ENCODE measurements at regions not wholly inside any gene's neighbourhood (a gene's known extent, or its start where the extent isn't known, plus 50 kb on each side); places are given as distances from the start of the nearest gene placed in this dataset.
"Not testable (repeated sequence)": the region's sequence is repeated elsewhere in the genome, so short reads cannot be mapped to it uniquely, and the experiment has no call there.

DNA sequence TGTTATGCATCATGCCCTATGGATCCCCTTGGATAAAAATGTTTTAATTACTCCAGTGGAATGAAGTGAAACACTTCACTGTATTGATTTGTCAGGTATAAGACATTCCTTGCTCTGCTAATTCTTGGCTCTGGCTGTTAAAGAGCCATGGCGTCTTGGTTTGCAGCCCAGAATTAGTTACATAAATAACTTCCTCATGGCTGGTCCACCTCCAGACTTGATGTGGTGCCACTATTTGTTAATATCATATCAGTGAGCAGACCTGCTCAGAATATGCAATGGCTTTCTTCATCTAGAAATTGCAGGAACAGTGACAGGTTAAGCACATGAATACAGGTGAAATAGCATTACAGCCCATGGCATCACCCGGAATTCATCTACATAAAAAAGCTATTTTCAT lies 446.9 kb upstream of the GRIN3A start:
- DNase-seq, result no peak

DNA sequence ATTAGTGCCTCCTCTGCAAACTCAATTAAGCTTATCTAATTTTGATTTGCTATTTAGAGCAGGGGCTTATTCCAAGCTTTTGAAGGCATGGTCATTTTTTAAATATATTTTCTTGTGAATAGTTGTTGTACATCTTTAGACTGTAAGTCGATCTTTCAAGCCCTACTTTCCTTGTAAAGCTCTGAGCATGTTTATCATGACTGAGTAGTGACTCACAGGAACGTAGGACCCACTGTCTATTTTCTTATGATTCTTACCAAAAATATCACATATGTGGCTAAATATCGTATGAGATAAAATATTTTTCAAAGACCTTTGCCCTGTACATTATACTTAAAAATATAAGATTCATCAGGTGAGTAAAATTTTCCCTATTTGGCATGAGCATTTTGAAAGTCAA lies 440.4 kb upstream of the GRIN3A start:
- no peak for DNase-seq

DNA sequence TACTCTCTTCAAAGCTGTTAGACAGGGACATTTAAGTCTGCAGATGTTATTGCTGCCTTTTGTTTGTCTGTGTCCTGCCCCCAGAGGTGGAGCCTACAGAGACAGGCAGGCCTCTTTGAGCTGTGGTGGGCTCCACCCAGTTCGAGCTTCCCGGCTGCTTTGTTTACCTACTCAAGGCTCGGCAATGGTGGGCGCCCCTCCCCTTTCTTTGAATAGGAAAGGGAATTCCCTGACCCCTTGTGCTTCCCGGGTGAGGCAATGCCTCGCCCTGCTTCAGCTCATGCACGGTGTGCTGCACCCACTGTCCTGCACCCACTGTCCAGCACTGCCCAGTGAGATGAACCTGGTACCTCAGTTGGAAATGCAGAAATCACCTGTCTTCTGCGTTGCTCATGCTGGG lies 435.8 kb upstream of the GRIN3A start:
- DNase-seq, result not testable (repeated sequence)

DNA sequence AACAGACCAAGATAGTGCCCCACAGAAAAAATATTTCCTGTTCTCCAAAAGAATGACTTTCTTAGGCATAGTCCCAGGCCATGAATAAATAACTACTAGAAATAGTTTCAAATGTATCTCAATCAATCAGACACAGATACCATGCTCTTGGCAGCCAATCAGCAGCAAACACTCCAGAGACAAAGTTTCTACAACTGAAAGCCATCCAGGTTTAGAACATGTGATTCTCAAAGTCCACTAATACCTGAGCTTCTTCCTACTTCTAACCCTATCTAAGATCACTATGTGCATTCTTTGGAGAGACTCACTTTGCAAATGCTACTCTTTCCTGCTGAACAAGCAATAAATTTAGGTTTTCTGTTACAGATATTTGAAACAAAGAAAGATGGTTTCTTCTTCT lies 425.8 kb upstream of the GRIN3A start:
- no peak for DNase-seq

DNA sequence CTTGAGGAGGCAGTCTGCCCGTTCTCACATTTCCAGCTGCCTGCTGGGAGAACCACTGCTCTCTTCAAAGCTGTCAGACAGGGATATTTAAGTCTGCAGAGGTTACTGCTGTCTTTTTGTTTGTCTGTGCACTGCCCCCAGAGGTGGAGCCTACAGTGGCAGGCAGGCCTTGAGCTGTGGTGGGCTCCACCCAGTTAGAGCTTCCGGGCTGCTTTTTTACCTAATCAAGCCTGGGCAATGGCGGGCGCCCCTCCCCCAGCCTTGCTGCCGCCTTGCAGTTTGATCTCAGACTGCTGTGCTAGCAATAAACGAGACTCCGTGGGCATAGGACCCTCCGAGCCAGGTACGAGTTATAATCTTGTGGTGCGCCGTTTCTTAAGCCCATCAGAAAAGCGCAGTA lies 414.6 kb upstream of the GRIN3A start:
- DNase-seq, result not testable (repeated sequence)

DNA sequence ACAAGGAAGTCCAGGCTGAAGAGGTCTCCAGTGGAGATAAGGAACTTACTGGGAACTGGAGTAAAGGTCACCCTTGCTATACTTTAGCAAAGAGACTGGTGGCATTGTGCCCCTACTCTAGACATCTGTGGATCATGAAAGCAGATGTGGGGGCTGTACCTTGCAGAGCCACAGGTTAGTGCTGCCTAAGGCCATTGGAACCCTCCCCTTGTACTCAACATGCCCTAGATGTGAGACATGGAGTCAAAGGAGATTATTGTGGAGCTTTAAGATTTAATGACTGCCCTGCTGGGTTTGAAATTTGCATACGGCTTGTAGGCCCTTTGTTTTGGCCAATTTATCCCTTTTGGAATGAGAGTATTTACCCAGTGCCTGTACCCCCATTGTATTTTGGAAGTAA lies 397.3 kb upstream of the GRIN3A start:
- no peak for DNase-seq

DNA sequence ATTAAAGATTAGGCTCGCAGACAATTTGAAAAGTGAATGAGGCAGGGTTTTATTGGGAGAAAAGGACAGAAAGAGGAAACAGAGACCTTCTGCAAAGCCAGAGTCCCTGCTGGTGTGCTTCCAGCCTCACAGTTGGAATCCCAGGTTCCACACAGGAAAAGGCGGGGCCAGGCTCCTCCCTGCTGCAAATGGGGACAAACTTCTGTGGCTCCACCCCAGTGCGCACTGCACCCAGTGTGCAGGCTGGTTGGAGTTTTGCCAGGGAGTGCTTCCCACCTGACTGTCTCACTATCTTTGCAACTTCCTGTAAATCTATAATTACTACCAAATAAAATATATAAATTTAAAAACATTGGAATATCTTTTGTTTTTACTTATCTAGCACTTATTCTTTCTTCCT lies 386.0 kb upstream of the GRIN3A start:
- DNase-seq, result no peak

DNA sequence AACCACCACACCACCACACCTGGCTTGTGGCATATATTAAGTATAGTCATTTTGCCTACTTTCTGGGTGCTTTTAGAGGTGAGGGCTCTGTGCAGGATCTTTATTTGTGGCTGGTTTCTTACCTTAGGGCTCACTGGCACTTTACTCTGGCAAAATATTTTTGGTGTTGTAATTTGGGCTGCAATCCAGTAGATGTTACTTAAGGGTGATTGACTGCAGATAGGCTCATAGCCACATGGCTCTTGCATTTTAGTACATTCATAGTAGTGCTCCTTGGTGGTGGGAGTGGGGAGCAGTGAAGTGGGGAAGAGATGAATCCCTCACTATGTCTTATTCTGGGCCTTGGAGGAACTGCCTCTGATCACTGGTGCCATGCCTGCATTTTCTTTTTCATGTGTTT lies 376.1 kb upstream of the GRIN3A start:
- no peak for DNase-seq

DNA sequence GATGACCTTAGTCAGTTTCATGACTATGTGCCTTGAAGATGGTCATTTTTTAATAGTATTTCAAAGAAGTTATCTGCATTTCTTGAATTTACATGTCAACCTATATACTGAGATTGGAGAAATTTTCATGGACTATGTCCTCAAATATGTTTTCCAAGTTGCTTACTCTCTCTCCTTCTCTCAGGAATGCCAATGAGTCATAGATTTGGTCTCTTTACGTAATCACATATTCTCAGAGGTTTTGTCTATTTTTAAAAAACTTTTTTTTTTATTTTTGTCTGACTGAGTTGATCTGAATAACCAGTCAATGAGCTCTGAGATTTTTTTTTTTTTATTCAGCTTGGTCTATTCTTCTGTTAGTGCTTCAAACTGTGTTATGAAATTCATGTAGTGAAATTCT lies 374.7 kb upstream of the GRIN3A start:
- no peak for DNase-seq

DNA sequence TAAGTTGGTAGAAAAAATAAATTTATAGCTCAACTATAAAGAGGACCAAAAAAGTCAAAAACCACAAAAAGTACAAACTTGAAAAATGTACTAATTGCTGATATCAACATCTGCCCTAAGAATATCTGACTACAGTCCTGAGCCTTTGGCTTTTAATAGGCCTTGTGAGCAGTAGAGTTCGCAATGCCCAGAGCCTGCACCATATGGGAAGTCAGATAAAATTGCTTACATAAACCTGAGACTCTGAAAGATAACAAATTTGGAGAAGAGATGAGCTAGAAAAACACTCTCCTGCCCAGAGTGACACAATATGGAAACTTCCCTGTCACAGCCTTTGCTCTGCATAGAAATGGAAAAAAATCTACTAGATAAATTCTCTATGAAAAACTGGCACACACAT lies 368.0 kb upstream of the GRIN3A start:
- DNase-seq, result no peak

DNA sequence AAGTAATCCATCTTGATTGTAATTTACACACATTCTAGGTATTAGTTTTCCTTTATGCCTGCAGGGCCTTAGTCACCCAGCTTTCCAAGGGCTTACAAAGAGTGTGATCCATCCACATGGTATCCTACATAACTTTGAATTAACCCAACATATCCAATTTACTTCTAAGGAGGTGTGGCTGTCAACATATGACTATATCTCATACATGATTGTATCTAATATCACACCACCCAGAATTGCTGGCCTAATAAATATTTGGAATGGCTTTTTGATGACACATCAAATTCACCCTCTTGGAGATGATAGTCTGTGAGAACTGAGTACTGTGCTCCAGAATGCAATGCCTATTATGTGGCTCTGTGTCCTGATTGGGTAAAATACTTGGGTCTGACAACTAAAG lies 363.3 kb upstream of the GRIN3A start:
- no peak for DNase-seq

DNA sequence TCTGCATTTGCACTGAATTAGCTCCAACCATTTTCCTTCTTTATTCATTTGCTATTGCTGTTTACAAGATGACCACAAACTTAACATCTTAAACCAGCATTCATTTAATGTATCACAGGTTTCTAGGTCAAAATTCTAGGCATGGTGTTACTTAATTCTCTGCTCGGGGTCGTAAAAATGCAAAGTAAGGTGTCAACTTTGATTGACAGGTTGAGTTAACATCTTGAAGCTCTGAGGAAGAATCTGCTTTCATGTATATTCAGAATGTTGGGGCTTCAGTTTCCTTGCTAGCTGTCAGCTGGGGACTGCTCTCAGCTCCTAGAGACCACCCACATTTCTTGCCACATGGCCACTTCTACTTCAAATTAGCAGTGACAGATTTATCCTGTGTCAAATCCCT lies 348.7 kb upstream of the GRIN3A start:
- no peak for DNase-seq

DNA sequence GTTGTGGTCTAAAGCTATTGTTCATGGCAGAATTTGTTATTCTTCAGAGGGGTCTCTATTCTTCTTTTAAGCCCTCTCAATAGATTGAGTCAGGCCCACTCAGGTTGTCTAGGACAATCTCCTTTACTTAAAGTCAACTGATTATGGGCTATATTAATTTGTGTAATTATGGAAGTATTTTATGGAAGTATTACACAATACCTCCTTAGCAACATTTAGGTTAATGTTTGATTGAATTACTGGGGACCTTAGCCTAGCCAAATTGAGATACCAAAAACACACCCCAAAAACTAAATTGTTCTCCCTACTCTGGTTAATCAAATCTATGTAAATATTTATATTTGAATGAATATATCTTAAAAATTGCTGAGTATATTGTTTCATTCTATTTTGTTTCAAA lies 347.1 kb upstream of the GRIN3A start:
- no peak for DNase-seq

DNA sequence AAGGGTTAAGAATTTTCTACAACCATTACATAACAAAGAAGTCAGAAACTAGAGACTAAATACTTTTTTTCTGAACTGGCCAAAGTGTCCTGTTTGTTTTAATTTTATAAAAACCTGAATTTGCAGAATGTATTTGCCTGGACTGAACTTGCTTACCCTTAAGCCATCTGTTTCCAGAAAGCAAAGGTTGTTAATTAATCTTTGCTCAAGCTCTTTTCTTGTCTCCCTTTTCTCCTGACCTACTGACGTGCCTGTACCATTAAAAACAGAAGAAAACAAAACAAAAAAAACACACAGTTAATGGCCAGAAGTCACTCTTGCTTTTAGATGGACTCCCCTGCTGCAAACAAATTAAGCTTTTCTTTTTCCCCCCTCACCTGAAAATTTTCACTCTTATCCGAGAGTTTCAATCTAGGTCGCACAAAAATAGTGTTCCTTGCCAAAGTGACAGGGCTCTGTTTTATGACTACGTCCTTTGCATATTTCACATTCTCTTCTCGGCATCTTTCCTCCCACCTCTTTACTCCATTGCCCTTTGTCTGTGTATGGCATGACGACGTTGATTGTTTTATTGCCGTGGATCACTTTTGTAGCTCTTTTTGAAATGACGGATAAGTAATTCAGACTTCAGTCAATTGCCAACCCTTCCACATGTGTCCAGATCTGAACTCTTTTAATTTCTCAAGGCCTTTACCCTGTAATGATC lies 333.8 kb upstream of the GRIN3A start:
- no peak for DNase-seq

DNA sequence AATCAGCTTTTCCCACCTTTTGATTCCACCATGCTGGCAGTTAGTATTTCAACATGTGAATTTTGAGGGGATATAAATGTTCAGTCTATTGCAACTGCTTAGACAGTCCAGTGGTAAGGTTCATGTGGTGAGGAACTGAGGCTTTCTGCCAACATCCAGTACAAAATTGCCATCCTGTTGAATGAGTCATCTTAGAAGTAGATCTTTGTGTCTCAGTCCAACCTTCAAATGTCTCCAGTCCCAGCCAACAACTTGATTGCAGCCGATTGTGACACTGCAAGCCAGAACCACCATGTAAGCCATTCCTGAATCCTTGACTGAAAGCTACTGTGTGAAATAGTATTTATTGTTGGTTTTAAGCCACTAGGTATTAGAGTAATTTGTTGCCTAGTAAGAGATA lies 331.5 kb upstream of the GRIN3A start:
- DNase-seq, result no peak

DNA sequence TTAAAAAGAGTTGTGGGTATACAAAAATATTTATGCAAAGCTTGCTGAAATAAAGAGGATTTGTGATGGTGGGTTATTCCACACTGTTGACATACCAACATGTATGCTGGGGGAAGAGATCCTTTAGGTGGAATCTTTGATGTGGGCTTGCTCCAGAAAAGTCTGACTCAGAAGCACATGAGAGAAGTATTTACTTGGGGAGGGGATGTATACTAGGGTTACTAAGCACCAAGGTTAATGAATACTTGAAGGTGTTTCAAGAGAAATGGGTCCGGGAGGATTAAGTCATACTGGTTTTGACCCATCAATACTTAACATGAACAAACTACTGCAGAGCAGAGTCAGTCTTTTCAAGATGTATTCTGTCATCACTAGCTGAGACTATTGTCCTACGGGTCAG lies 316.4 kb upstream of the GRIN3A start:
- DNase-seq, result no peak

DNA sequence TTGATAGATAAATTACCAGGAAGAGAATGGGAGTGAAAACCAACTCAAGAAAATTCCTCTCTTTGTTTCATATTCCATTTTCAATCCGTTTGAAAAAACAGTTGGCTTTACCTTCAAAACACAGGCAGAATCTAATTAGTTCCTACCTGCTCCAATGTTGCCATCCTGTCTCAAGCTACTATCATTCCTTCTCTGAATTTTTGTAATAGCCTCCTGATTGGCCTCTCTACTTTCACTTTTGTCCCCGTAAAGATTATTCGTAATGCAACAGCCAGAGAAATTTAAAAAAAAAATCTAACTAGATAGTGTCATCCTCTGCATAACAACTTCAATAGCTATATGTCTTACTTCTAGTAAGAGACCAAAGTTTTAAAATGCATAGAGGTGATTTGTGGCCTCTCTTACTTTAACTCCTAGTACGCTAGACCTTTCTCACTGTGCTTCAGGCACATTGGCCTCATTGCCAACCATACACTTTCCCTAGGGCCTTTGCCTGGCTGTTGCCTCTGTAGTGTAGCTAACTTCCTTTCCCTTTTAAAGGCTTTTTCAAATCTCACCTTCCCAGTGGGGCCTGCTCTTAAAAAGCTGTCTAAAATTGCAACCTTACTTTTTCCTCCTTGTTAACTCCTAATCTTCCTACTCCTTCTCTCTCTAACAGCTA lies 311.3 kb upstream of the GRIN3A start:
- no peak for DNase-seq

DNA sequence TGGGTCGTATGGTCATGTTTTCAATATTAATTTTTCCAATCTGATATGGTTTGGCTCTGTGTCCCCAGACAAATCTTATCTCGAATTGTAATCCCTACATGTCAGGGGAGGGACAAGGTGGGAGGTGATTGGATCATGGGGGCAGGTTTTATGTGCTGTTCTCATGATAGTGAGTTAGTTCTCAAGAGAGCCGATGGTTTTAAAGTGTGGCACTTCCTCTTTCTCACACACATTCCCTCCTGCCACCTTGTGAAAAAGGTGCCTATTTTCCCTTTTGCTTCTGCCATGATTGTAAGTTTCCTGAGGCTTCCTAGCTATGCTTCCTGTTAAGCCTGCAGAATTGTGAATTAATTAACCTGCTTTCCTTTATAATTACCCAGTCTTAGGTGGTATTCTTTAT lies 309.1 kb upstream of the GRIN3A start:
- DNase-seq, result no peak

DNA sequence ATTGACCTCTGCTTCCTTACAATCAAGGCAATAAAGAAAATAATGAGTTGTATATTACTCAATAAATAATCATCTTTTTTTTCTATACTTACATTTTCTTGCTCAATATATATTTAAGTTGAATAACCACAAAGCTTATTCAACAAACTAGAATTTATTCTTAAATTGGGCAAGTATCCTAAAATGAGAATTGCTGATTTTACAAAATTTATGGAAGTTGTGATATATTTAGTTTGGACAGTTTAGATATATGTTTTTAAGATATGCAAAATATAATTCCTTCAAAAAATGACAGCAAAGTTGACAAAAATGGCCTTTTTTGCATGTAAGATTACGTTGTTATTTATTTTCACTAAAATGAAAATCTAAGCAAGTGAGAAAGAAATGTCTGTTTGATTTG lies 305.7 kb upstream of the GRIN3A start:
- no peak for DNase-seq

DNA sequence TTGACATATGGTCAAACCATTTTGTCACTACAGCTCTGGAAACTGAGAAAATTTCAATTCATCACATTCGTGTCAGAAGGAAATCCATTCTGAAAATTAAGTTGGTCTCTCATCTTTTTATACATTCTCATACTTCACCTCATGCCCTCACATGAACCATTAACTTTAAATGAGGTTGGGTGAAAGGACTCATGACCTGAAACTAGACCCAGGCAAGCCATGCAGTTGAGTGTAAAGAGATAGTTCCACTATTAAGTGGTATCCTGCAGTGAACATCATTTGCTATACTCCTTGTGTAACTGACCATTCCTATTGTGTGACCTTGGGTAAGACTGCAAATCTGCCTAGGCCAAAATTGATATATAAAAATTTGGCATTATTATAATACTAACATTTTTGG lies 299.6 kb upstream of the GRIN3A start:
- DNase-seq, result no peak

DNA sequence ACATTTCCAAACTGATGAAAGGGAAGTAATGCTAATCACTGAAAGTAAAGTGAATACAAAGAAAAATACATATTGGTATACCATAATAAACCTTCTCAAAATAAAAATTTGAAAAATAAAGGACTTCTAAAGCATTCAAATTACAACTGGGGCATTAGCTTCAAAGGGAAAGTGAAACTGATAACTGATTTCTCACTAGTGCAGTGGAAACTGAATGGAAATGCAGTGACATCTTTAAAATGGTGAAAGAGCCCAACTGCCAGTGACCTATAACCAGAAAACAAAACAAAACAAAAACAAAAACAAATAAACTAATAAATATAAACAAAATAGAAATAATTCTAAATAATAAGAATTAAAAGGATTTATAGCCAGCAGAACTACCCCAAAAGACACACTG lies 297.5 kb upstream of the GRIN3A start:
- DNase-seq, result no peak

DNA sequence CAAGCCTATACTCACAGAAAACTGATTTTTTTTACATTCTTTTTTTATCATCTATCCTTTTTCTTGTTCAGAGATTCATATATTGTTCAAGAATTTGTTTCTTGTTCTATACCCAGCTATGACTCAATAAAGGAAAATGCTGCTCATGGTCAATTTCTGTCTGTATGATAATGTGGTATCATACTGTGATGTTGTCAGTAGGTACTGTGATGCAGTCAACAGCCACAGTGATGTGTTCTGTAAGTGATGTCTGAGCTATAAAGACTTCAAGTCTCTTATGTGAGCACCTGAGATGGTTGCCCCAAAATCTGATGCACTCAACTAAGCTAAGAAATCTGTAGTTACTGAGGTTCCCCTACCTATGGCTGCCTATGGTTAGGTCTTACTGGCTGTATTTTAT lies 294.2 kb upstream of the GRIN3A start:
- no peak for DNase-seq

DNA sequence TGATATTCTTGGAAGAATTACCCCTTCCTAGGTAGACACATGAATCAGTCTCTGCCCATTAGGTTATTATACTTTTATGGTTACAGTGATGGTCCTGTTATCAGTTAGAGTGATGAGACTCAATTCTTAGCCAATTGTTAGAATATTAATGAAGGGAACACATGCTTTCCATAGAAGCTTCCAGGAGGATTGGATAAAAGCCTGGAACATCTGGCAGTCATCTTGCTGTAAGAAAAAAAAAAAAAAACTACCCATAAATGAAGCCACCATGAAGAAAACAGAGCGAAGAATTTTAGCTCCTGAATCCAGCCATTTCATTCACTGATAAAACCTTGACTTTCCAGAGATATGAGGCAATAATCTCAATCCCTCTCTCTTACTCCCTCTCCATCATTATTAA lies 262.5 kb upstream of the GRIN3A start:
- DNase-seq, result no peak

DNA sequence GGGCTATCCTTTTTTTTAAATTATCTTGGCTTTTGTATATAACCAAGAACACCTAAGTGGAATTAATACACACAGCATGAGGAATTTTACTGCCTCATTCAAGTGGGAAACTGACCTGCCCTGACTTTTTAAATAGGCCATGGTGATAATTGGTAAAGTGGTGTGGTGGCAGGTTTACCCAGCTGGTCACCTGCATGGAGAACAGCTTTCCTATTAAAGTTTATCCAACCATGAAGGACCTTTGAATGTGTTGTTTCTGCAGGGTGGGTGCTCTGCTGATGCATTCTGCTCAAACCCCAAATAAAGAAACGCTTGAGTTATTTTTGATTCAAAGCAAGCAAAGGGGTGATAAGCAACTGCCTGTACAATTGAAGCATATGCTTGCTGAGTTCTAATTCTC lies 261.0 kb upstream of the GRIN3A start:
- DNase-seq, result no peak

Measured in anterior cingulate cortex (tissue), 58 donors.